ENCODE measurements at regions not wholly inside any gene's neighbourhood (a gene's known extent, or its start where the extent isn't known, plus 50 kb on each side); places are given as distances from the start of the nearest gene placed in this dataset.
A peak's percentile ranks its signal among the peaks of the same experiment; 100 is the strongest.

GRCh38 chr13:50526661-50527071, 316.8 kb downstream of the DLEU7 start:
- H3K4me3 ChIP-seq: no peak overlapping the region
- TF ChIP-seq CTCF (IDR thresholded peaks at IDR 0.05): no peak
- no peak overlapping the region for H3K27ac ChIP-seq
- ATAC-seq (no peak), DNase-seq (no peak), FAIRE-seq (no peak)
- 92 to 94% methylated on average over 7 of the region's 7 CpGs for WGBS, 2 donors
- H3K9me3 ChIP-seq: no peaks in the 10 kb centered on the region
- H3K36me3 ChIP-seq: no peaks in the 10 kb centered on the region
- intact Hi-C loops (cut with DNase I): loop anchor here in 1 of 3 donors (5.0 kb wide), 1 partner anchor 439 kb away; no protein-coding TSS in a partner anchor
- no peaks in the 10 kb centered on the region for H3K27me3 ChIP-seq
- H3K4me1 ChIP-seq: peaks cover 19 to 36% (median 28%) of the 10 kb centered on the region in 3 donors

GRCh38 chr13:50527188-50527587, 316.3 kb downstream of the DLEU7 start:
- H3K27ac ChIP-seq: no peak overlapping the region
- H3K36me3 ChIP-seq: no peaks in the 10 kb centered on the region
- WGBS, 2 donors: 57 to 60% methylated on average over 9 of the region's 9 CpGs
- FAIRE-seq (no peak), ATAC-seq (peak in 2 of 4 donors; percentile 26 to 33), DNase-seq (no peak)
- intact Hi-C loops (cut with DNase I): loop anchor here in 1 of 3 donors (5.0 kb wide), 1 partner anchor 440 kb away; no protein-coding TSS in a partner anchor
- peaks cover 14 to 32% (median 23%) of the 10 kb centered on the region in 3 donors for H3K4me1 ChIP-seq
- no peaks in the 10 kb centered on the region for H3K27me3 ChIP-seq
- no peak for TF ChIP-seq CTCF (IDR thresholded peaks at IDR 0.05)
- no peaks in the 10 kb centered on the region for H3K9me3 ChIP-seq
- H3K4me3 ChIP-seq: no peak overlapping the region

GRCh38 chr13:50527612-50528509, 315.6 kb downstream of the DLEU7 start:
- no peaks in the 10 kb centered on the region for H3K27me3 ChIP-seq
- no peaks in the 10 kb centered on the region for H3K9me3 ChIP-seq
- H3K27ac ChIP-seq: peak overlapping the region in 1 of 4 donors; percentile 11
- H3K36me3 ChIP-seq: no peaks in the 10 kb centered on the region
- intact Hi-C loops (cut with DNase I): loop anchor here in 1 of 3 donors (5.0 kb wide), 1 partner anchor 441 kb away; no protein-coding TSS in a partner anchor
- no peak overlapping the region for H3K4me3 ChIP-seq
- no peak for TF ChIP-seq CTCF (IDR thresholded peaks at IDR 0.05)
- WGBS, 2 donors: 72 to 75% methylated on average over 9 of the region's 9 CpGs
- no peak for FAIRE-seq
- ATAC-seq: peak in 2 of 4 donors; percentile 4 to 26
- peaks cover 8 to 29% (median 19%) of the 10 kb centered on the region in 3 donors for H3K4me1 ChIP-seq
- no peak for DNase-seq

- Histone ChIP-seq H3K4me1 (peaks cover 8 to 29% (median 19%) of the 10 kb centered on the region in 3 donors), H3K4me3 (no peak overlapping the region), H3K36me3 (no peaks in the 10 kb centered on the region), H3K27ac (peak overlapping the region in 3 of 4 donors; percentile 11 to 25 (median 15)), H3K27me3 (no peaks in the 10 kb centered on the region), H3K9me3 (no peaks in the 10 kb centered on the region)
- ATAC-seq (peak; percentile 84 to 95 (median 91)), DNase-seq (peak; percentile 73 to 96 (median 82)), FAIRE-seq (no peak)
- intact Hi-C loops (cut with DNase I): loop anchor here in 1 of 3 donors (5.0 kb wide), 1 partner anchor 442 kb away; no protein-coding TSS in a partner anchor
- 20 to 24% methylated on average over 12 of the region's 12 CpGs for WGBS, 2 donors
- TF ChIP-seq CTCF (IDR thresholded peaks at IDR 0.05): no peak
Observed at GRCh38 chr13:50529154-50529882, 314.2 kb downstream of the DLEU7 start.

Data from pancreas (tissue), 10 donors.